Prostate gland (tissue), 2 donors: ENCODE measurements at regions not wholly inside any gene's neighbourhood (a gene's known extent, or its start where the extent isn't known, plus 50 kb on each side); places are given as distances from the start of the nearest gene placed in this dataset.

Experiments
- CTCF ChIP-seq, 4 experiments: fragments of 200-600 bp in 2 of 4; fragments of 450-650 bp in 2 of 4; sonication (generic) in 2 of 4; IDR thresholded peaks; 1 replicate in 3 of 4; 2 replicates in 1 of 4; pipeline ENCODE4 v1.5.1; 2016 to 2019; ENCODE audit warnings: antibody characterized with exemption in 4 of 4, mild to moderate bottlenecking in 2 of 4, moderate library complexity in 2 of 4
- POLR2A ChIP-seq: fragments of 450-650 bp; IDR thresholded peaks from one replicate; pipeline ENCODE4 v1.6.1; 2016; ENCODE audit warnings: antibody characterized with exemption, mild to moderate bottlenecking
- POLR2AphosphoS5 ChIP-seq: sonication (generic); formaldehyde crosslinking; IDR thresholded peaks from one replicate; pipeline ENCODE4 v1.6.1; 2017; ENCODE audit warnings: antibody characterized with exemption

GRCh38 chr13:73671011-73671410, 463.2 kb downstream of the KLF12 start:
- TF ChIP-seq CTCF (IDR thresholded peaks at IDR 0.05) (no peak), POLR2A (no peak), POLR2AphosphoS5 (no peak)
